SKM-1 treated with dmso at 0.1 percent for 144 hours (cell line): ENCODE measurements at regions not wholly inside any gene's neighbourhood (a gene's known extent, or its start where the extent isn't known, plus 50 kb on each side); places are given as distances from the start of the nearest gene placed in this dataset.
"Not testable (repeated sequence)": the region's sequence is repeated elsewhere in the genome, so short reads cannot be mapped to it uniquely, and the experiment has no call there.

ENCODE experiments used
- DNase-seq: peaks from one replicate; lab custom pipeline; 2025; ENCODE audit not compliant: unreplicated experiment; lab: John Stamatoyannopoulos, UW

- no peak for DNase-seq
Measured at GRCh38 chr10:105594296-105594695, 953.2 kb downstream of the SORCS3 start.

GRCh38 chr10:105592468-105592867 lies 951.4 kb downstream of the SORCS3 start:
- DNase-seq: no peak

- DNase-seq: no peak
Measured at GRCh38 chr10:105586451-105587098, 945.5 kb downstream of the SORCS3 start.

- DNase-seq: no peak
Measured at GRCh38 chr10:105585753-105586152, 944.7 kb downstream of the SORCS3 start.

- DNase-seq: no peak
Measured at GRCh38 chr10:105585171-105585570, 944.1 kb downstream of the SORCS3 start.

- DNase-seq: no peak
Measured at GRCh38 chr10:105579112-105579511, 938.0 kb downstream of the SORCS3 start.

GRCh38 chr10:105577865-105578607 lies 936.9 kb downstream of the SORCS3 start:
- DNase-seq: no peak

GRCh38 chr10:105559333-105560097 lies 918.4 kb downstream of the SORCS3 start:
- no peak for DNase-seq

- DNase-seq: not testable (repeated sequence)
Measured at GRCh38 chr10:105550453-105550852, 909.4 kb downstream of the SORCS3 start.

GRCh38 chr10:105549731-105550130 lies 908.6 kb downstream of the SORCS3 start:
- no peak for DNase-seq

- DNase-seq: no peak
Measured at GRCh38 chr10:105545101-105545500, 904.0 kb downstream of the SORCS3 start.

- no peak for DNase-seq
Measured at GRCh38 chr10:105540381-105540780, 899.3 kb downstream of the SORCS3 start.

- no peak for DNase-seq
Measured at GRCh38 chr10:105538874-105539273, 897.8 kb downstream of the SORCS3 start.

- no peak for DNase-seq
Measured at GRCh38 chr10:105535478-105535877, 894.4 kb downstream of the SORCS3 start.

GRCh38 chr10:105534086-105534485 lies 893.0 kb downstream of the SORCS3 start:
- no peak for DNase-seq

- no peak for DNase-seq
Measured at GRCh38 chr10:105516511-105516910, 875.4 kb downstream of the SORCS3 start.

- no peak for DNase-seq
Measured at GRCh38 chr10:105514106-105514505, 873.0 kb downstream of the SORCS3 start.

- no peak for DNase-seq
Measured at GRCh38 chr10:105509517-105509916, 868.4 kb downstream of the SORCS3 start.

GRCh38 chr10:105506262-105506661 lies 865.2 kb downstream of the SORCS3 start:
- DNase-seq: no peak

- DNase-seq: no peak
Measured at GRCh38 chr10:105503714-105504113, 862.6 kb downstream of the SORCS3 start.

GRCh38 chr10:105502058-105502457 lies 861.0 kb downstream of the SORCS3 start:
- DNase-seq: no peak

- no peak for DNase-seq
Measured at GRCh38 chr10:105494944-105495343, 853.9 kb downstream of the SORCS3 start.
